A549 (cell line): ENCODE measurements at regions not wholly inside any gene's neighbourhood (a gene's known extent, or its start where the extent isn't known, plus 50 kb on each side); places are given as distances from the start of the nearest gene placed in this dataset.

Experiments used
- ATAC-seq, 2 experiments: fragments of 200-7000 bp in 1 of 2; fragments of >200 bp in 1 of 2; cut with Nextera tagmentation in 1 of 2; cut with Tn5 transposase in 1 of 2; 3 replicates each; pipeline versions ENCODE4 v1.8.0 to v1.9.1; 2018 to 2020; ENCODE audit warnings: mild to moderate bottlenecking in 1 of 2, moderate library complexity in 1 of 2
- CTCF ChIA-PET: fragments of 300-600 bp; sonication (Branson Sonifier 250); formaldehyde crosslinking; extraction: SDS; loops from one replicate; lab custom pipeline; 2021; ENCODE audit warnings: antibody characterized with exemption, inconsistent platforms; lab: Yijun Ruan, JAX
- POLR2A ChIA-PET: fragments of 350-600 bp; formaldehyde crosslinking; extraction: SDS; loops from one replicate; lab custom pipeline; 2021; ENCODE audit warnings: antibody characterized with exemption, inconsistent platforms; lab: Yijun Ruan, JAX
- DNase-seq, 2 experiments: peaks; one replicate each; pipeline versions ENCODE4 v3.0.0 to v3.0.0-alpha.2; 2011 to 2016; ENCODE audit warnings: low read depth in 1 of 2, low spot score in 1 of 2
- FAIRE-seq: peaks from 2 replicates; lab custom pipeline; 2011; peaks lifted over from hg19 to GRCh38; lab: Jason Lieb, UNC
- H3K27ac ChIP-seq, 2 experiments: fragments of >200 bp; sonication (Bioruptor Twin); formaldehyde crosslinking; 3 replicates each; pipeline ENCODE4 v1.5.1; 2016 to 2017
- H3K4me1 ChIP-seq: fragments of >200 bp; sonication (Bioruptor Twin); formaldehyde crosslinking; 3 replicates; pipeline ENCODE4 v1.6.1; 2016
- H3K4me2 ChIP-seq: fragments of >200 bp; sonication (Bioruptor Twin); formaldehyde crosslinking; 3 replicates; pipeline ENCODE4 v1.6.1; 2016
- H3K4me3 ChIP-seq: fragments of >200 bp; sonication (Bioruptor Twin); formaldehyde crosslinking; 3 replicates; pipeline ENCODE4 v1.5.1; 2016
- H3K9me3 ChIP-seq: fragments of >200 bp; sonication (Bioruptor Twin); formaldehyde crosslinking; 3 replicates; pipeline ENCODE4 v1.6.1; 2016
- ATOH8 ChIP-seq: fragments of 250-450 bp; sonication (Bioruptor Pico); IDR thresholded peaks from 2 replicates; pipeline ENCODE4 v1.5.0; 2020; ENCODE audit warnings: low read depth, mild to moderate bottlenecking, moderate library complexity
- BHLHE40 ChIP-seq: IDR thresholded peaks from 2 replicates; pipeline ENCODE4 v1.6.1; 2012; ENCODE audit warnings: low read depth, low read length, inconsistent platforms
- CBX8 ChIP-seq: fragments of 200-600 bp; sonication (generic); IDR thresholded peaks from 2 replicates; pipeline ENCODE4 v1.6.1; 2016
- E2F6 ChIP-seq: IDR thresholded peaks from 2 replicates; pipeline ENCODE4 v1.6.1; 2012; ENCODE audit warnings: low read depth, borderline replicate concordance
- EHF ChIP-seq: fragments of 250-450 bp; sonication (Bioruptor Pico); IDR thresholded peaks from 2 replicates; pipeline ENCODE4 v1.5.0; 2020; ENCODE audit warnings: mild to moderate bottlenecking
- EHMT2 ChIP-seq: fragments of 200-600 bp; sonication (generic); IDR thresholded peaks from 2 replicates; pipeline ENCODE4 v1.6.1; 2016; ENCODE audit warnings: antibody characterized with exemption, low read depth, mild to moderate bottlenecking, moderate library complexity
- ESRRA ChIP-seq: fragments of 150-350 bp; IDR thresholded peaks from 2 replicates; pipeline ENCODE4 v1.6.1; 2014; ENCODE audit warnings: mild to moderate bottlenecking, low read length, borderline replicate concordance
- FOXS1 ChIP-seq: fragments of 250-450 bp; sonication (Bioruptor Pico); IDR thresholded peaks from 2 replicates; pipeline ENCODE4 v1.5.0; 2020; ENCODE audit warnings: mild to moderate bottlenecking, moderate library complexity
- GATA3 ChIP-seq: IDR thresholded peaks from 2 replicates; pipeline ENCODE4 v1.6.1; 2012; ENCODE audit warnings: borderline replicate concordance
- HDAC2 ChIP-seq: fragments of 200-600 bp; sonication (generic); IDR thresholded peaks from 2 replicates; pipeline ENCODE4 v1.6.1; 2016
- HOXA7 ChIP-seq: fragments of 250-450 bp; sonication (Bioruptor Pico); IDR thresholded peaks from 2 replicates; pipeline ENCODE4 v1.5.0; 2020; ENCODE audit warnings: mild to moderate bottlenecking, moderate library complexity
- HOXB13 ChIP-seq: fragments of 250-450 bp; sonication (Bioruptor Pico); IDR thresholded peaks from 2 replicates; pipeline ENCODE4 v1.5.0; 2020; ENCODE audit warnings: low read depth, mild to moderate bottlenecking, moderate library complexity
- JUNB ChIP-seq: fragments of >200 bp; sonication (Bioruptor Twin); formaldehyde crosslinking; IDR thresholded peaks from 2 replicates; pipeline ENCODE4 v1.6.1; 2016
- MAX ChIP-seq: IDR thresholded peaks from 2 replicates; pipeline ENCODE4 v1.6.1; 2012
- MAZ ChIP-seq: fragments of 150-350 bp; IDR thresholded peaks from 2 replicates; pipeline ENCODE4 v1.6.1; 2014; ENCODE audit warnings: antibody characterized with exemption, low read depth, low read length, borderline replicate concordance
- MYC ChIP-seq: IDR thresholded peaks from 2 replicates; pipeline ENCODE4 v1.6.1; 2012; ENCODE audit warnings: mild to moderate bottlenecking, inconsistent platforms, low read length, improper control_type of control experiment, borderline replicate concordance
- NFE2L2 ChIP-seq: fragments of 150-350 bp; conservative IDR thresholded peaks from 2 replicates; pipeline ENCODE4 v1.6.1; 2014; ENCODE audit warnings: low read length
- NPAS2 ChIP-seq: fragments of 250-450 bp; sonication (Bioruptor Pico); IDR thresholded peaks from 2 replicates; pipeline ENCODE4 v1.8.0; 2022; ENCODE audit warnings: mild to moderate bottlenecking, moderate library complexity, borderline replicate concordance
- POLR2A ChIP-seq: IDR thresholded peaks from 2 replicates; pipeline ENCODE4 v1.6.1; 2012; ENCODE audit warnings: mild to moderate bottlenecking, low read length
- REST ChIP-seq: fragments of 200-600 bp; sonication (generic); IDR thresholded peaks from 2 replicates; pipeline ENCODE4 v1.6.1; 2016; ENCODE audit warnings: antibody characterized with exemption, mild to moderate bottlenecking, moderate library complexity
- RNF2 ChIP-seq: fragments of 200-600 bp; sonication (generic); IDR thresholded peaks from 2 replicates; pipeline ENCODE4 v1.6.1; 2016; ENCODE audit warnings: low read depth, mild to moderate bottlenecking, antibody characterized with exemption, moderate library complexity, borderline replicate concordance
- SMC3 ChIP-seq: fragments of >200 bp; sonication (Bioruptor Twin); formaldehyde crosslinking; IDR thresholded peaks from 3 replicates; pipeline ENCODE4 v1.6.1; 2018; ENCODE audit warnings: inconsistent platforms
- TFCP2L1 ChIP-seq: fragments of 250-450 bp; sonication (Bioruptor Pico); IDR thresholded peaks from 2 replicates; pipeline ENCODE4 v1.5.0; 2021; ENCODE audit warnings: mild to moderate bottlenecking
- ZC3H11A ChIP-seq: fragments of 450-650 bp; IDR thresholded peaks from 2 replicates; pipeline ENCODE4 v1.6.1; 2014; ENCODE audit warnings: antibody characterized with exemption, mild to moderate bottlenecking
- WGBS: methylation state at CpG from one replicate; pipeline ENCODE4 v1.1.6; 2017; ENCODE audit errors: missing lambda C conversion rate; 5-methylcytosine and 5-hydroxymethylcytosine counted together
- TF ChIP-seq, protein P1 (sequence below): fragments of 250-450 bp; sonication (Bioruptor Pico); IDR thresholded peaks from 2 replicates; pipeline ENCODE4 v1.5.0; 2021; ENCODE audit warnings: mild to moderate bottlenecking, moderate library complexity, borderline replicate concordance
- TF ChIP-seq, protein P2 (sequence below): fragments of >200 bp; sonication (Bioruptor Twin); formaldehyde crosslinking; IDR thresholded peaks from 3 replicates; pipeline ENCODE4 v1.6.1; 2016

- 67% methylated on average over 1 of the region's 1 CpG for WGBS
- ATAC-seq (no peak), DNase-seq (no peak)
- Histone ChIP-seq H3K4me2 (no peak overlapping the region), H3K4me1 (no peaks in the 10 kb centered on the region)
- TF ChIP-seq JUNB (no peak), MYC (no peak), ZC3H11A (no peak), POLR2A (no peak), NFE2L2 (no peak), CBX8 (no peak), HOXA7 (CRISPR knock-in tag) (no peak), E2F6 (no peak), GATA3 (no peak), RNF2 (no peak), MAX (no peak), ATOH8 (CRISPR knock-in tag) (no peak), EHMT2 (no peak), MAZ (no peak), TFCP2L1 (CRISPR knock-in tag) (no peak), SMC3 (no peak), NPAS2 (CRISPR knock-in tag) (no peak), EHF (CRISPR knock-in tag) (no peak)
- TF ChIP-seq, protein P1, sequence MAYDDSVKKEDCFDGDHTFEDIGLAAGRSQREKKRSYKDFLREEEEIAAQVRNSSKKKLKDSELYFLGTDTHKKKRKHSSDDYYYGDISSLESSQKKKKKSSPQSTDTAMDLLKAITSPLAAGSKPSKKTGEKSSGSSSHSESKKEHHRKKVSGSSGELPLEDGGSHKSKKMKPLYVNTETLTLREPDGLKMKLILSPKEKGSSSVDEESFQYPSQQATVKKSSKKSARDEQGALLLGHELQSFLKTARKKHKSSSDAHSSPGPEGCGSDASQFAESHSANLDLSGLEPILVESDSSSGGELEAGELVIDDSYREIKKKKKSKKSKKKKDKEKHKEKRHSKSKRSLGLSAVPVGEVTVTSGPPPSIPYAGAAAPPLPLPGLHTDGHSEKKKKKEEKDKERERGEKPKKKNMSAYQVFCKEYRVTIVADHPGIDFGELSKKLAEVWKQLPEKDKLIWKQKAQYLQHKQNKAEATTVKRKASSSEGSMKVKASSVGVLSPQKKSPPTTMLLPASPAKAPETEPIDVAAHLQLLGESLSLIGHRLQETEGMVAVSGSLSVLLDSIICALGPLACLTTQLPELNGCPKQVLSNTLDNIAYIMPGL (CRISPR knock-in tag), result no peak
- TF ChIP-seq, all 56 proteins: peak for 0
- Histone ChIP-seq H3K9me3 (no peaks in the 10 kb centered on the region), H3K27ac (no peak overlapping the region), H3K4me3 (no peak overlapping the region)
- ChIA-PET POLR2A (no interaction called here), CTCF (interaction anchor here (0.7 to 1.2 kb wide), 3 partner anchors 10 to 18 kb away, joined by 3 to 4 read pairs (median 3); no protein-coding TSS in a partner anchor)
- FAIRE-seq, result no peak
These were observed 126.6 kb upstream of the RGPD4 start for GRCh38 chr2:107700073-107700472.

DNA sequence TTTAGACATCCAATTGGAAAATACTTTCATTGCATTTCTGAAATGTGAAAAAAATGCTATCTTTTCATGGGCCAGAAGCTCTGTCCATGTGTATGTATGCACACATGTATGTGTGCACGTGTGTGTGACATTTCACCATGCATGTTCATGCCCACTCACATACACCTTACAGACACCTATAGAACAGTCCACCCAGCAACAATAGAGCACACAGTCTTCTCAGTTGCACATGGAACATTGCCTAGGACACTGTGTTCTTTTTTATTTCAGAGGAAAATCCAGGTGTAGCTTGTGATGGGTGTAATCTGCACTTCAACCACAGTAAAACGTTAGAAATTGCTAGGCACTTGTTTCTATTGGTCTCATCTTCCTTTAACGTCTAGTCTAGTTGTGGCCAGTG lies 114.8 kb upstream of the RGPD4 start:
- TF ChIP-seq FOXS1 (CRISPR knock-in tag) (no peak), HOXB13 (CRISPR knock-in tag) (no peak), REST (no peak), HDAC2 (no peak), ZC3H11A (no peak), BHLHE40 (no peak), MAZ (no peak), ESRRA (no peak)
- TF ChIP-seq, protein P2, sequence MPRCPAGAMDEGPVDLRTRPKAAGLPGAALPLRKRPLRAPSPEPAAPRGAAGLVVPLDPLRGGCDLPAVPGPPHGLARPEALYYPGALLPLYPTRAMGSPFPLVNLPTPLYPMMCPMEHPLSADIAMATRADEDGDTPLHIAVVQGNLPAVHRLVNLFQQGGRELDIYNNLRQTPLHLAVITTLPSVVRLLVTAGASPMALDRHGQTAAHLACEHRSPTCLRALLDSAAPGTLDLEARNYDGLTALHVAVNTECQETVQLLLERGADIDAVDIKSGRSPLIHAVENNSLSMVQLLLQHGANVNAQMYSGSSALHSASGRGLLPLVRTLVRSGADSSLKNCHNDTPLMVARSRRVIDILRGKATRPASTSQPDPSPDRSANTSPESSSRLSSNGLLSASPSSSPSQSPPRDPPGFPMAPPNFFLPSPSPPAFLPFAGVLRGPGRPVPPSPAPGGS, result no peak
- TF ChIP-seq, all 56 proteins: peak for 0
- Histone ChIP-seq H3K27ac (no peak overlapping the region), H3K4me2 (no peak overlapping the region), H3K4me1 (no peaks in the 10 kb centered on the region), H3K9me3 (no peaks in the 10 kb centered on the region), H3K4me3 (no peak overlapping the region)
- no peak for DNase-seq
- WGBS, result 18% methylated on average over 3 of the region's 3 CpGs
- no peak for ATAC-seq
- ChIA-PET CTCF (no interaction called here), POLR2A (no interaction called here)
- FAIRE-seq, result no peak
